VCaP (cell line): ENCODE measurements at regions not wholly inside any gene's neighbourhood (a gene's known extent, or its start where the extent isn't known, plus 50 kb on each side); places are given as distances from the start of the nearest gene placed in this dataset.

Source experiments
- H3K27ac ChIP-seq: fragments of 450-650 bp; 2 replicates; pipeline ENCODE4 v1.5.1; 2017
- TF ChIP-seq, protein P1 (sequence below): fragments of 450-650 bp; conservative IDR thresholded peaks from 2 replicates; pipeline ENCODE4 v1.5.1; 2017; ENCODE audit warnings: mild to moderate bottlenecking, moderate library complexity

DNA sequence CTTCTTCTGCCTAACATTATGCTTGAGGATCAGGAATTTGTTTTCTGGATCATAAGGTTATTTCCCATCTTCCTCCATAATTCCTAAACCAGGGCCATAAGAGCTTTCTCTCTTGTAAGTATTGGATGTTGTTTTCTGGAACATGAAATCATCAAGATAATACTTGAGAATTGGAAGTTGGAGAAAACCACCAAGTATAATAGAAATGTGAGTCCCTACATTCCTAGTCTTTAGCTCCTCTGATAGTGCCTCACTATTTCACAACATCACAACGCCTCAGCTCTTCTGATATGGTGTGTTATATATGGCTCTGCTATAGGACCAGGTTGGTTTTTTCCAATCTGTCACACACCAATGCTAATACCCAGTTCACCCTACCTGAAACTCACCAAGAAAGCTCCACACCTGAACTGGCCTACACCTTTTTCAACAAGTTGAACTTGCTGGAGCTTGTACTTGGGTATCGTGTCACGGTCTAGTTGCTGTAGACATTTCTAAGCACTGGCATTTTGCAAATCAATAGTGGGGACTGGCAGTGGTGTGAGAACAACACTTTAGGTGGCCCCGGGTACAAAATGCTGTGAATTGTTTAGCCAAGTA lies 141.1 kb downstream of the ACTBL2 start:
- H3K27ac ChIP-seq: no peak overlapping the region
- TF ChIP-seq, protein P1, sequence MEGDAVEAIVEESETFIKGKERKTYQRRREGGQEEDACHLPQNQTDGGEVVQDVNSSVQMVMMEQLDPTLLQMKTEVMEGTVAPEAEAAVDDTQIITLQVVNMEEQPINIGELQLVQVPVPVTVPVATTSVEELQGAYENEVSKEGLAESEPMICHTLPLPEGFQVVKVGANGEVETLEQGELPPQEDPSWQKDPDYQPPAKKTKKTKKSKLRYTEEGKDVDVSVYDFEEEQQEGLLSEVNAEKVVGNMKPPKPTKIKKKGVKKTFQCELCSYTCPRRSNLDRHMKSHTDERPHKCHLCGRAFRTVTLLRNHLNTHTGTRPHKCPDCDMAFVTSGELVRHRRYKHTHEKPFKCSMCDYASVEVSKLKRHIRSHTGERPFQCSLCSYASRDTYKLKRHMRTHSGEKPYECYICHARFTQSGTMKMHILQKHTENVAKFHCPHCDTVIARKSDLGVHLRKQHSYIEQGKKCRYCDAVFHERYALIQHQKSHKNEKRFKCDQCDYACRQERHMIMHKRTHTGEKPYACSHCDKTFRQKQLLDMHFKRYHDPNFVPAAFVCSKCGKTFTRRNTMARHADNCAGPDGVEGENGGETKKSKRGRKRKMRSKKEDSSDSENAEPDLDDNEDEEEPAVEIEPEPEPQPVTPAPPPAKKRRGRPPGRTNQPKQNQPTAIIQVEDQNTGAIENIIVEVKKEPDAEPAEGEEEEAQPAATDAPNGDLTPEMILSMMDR: no peak

DNA sequence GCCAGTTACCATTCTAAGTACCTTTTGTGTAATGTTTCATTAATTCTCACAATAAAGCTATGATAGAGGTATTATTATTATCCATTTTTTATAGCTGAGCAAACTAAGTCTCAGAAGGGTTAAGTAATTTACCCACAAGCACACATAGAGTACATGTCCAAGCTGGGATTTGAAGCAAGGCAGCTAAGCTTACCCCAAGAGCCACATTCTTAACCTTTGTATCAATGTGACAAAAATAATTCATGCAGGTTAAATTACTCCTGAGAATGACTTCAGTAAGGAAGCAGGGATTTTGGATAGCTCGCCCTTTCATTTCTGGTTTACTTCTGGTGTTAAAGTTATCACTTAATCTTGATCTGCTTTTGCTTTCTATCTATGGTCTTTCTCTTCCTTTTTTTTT lies 141.9 kb downstream of the ACTBL2 start:
- no peak overlapping the region for H3K27ac ChIP-seq
- TF ChIP-seq, protein P1: no peak

DNA sequence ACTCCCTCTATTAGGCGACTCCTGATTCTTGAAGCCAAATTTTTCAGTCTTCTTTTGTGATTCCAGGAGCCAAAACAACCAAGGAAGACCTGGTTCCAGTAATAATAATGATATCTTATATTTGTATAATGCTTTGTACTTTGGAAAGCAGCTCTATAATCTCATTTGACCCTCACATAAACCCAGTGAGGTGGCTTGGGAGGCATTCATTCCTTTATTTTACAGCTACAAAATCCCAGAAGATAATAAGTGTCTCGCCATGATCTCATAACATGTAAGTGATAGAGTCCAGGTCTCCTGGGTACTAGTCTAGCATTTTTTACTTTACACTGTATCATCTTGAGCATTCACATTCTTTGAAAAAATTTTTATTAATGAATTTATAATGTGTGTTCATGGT lies 143.1 kb downstream of the ACTBL2 start:
- TF ChIP-seq, protein P1: no peak
- peak overlapping the region; percentile 34; the same call in 1 of the 2 replicates for H3K27ac ChIP-seq

DNA sequence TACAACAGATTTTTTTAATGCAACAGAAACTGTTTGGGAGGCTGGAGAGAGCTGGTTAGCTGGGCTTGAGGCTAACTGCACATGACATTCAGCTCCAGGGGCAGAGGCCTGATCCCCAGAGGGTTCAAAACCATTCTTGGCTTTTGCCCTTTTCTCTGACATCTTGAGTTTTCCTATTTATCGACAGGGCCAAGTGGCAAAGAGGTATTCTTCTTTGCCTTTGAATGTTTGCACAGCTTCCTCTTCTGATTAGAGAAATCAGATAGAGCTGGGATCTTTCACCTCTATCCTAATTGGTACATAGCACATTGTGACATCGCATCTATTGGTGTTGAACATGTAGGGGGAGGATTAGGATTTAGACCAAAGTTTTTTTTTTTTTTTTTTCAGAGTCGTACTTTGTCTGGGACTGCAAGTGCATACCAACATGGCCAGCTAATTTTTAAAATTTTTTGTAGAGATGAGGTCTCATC lies 143.7 kb downstream of the ACTBL2 start:
- peak overlapping the region; percentile 34 for H3K27ac ChIP-seq
- TF ChIP-seq, protein P1: no peak

DNA sequence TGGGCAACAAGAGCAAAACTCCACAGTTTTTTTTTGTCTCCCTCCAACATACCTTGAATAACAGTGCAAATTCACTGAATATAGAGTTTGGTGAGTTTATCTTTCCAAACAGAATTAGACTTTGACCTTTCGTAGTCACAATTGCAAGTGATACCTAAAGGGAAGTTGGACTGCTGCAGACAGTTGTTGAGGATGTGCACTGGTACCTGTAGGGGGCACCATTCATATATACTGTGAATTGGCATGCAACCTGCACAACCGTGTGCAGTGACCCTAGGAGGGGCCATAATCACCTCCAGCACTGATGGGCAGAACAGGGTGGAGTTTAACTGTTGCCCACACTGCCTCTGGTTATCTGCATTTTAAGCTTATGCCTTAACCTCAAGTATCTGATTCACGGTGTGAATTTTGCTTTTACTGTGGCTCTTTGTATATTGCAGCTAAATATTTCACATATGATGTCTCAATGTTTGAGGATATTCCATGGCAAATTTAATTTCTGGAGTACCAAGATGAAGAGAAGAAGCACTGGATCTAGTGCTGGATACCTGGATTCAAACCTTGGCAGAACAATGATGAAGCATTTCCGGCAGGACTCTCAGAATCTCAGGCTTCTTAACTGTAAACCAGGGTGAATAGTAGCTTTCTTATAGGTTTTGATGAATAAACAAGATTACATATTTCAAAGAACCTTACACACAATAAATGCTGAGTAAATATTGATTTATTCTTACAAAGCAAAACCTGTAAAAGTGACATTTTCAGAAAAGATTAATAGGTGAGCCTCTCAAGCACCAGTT lies 144.3 kb downstream of the ACTBL2 start:
- peak overlapping the region; percentile 34 for H3K27ac ChIP-seq
- TF ChIP-seq, protein P1: peak; percentile 52

DNA sequence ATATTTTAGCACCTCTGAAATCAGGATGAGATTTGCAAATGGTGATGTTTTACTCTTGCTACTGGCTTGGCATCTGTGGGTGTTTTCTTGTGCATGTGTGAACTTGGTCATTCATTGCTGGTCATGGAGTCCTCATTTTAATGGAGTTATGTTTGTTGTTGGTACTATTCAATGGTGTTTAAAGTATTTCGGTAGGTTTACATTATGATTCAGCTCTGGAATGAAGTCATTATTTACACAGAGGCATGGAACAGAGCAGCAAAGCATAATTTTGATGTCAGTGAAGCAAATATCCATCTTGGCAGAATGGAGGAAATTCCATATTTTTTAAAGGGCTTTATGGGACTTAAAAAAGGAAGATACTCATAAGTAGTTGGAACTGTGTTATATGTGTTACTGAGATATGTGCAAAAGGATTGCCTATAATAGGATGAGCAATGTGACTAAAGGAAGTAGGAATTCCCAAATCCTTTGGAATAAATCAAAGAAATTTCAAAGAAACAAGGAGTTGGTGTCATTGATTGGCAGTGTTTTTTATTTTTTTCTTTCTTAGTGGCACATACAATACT lies 147.4 kb downstream of the ACTBL2 start:
- TF ChIP-seq, protein P1: no peak
- no peak overlapping the region for H3K27ac ChIP-seq

DNA sequence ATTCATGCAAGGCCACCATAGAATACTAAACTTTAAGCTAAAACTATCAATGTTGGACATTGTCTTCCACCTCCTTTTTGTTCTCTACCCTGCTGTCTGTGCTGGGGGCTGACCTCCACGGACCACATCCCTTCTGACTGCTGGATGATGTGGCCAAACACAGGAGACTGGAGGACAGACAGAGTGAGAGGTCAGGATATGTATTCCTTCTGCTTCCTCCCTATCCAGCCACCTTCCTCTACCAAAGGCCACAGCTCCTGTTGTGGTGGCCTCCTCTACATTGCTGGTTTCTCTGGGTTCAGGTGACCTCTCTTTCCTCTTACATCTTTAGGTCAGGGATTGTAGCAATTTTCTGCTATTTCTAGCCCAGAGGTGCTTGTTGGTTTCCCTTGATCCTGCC lies 148.1 kb downstream of the ACTBL2 start:
- TF ChIP-seq, protein P1: no peak
- no peak overlapping the region for H3K27ac ChIP-seq
